H1 (cell line): ENCODE measurements at regions not wholly inside any gene's neighbourhood (a gene's known extent, or its start where the extent isn't known, plus 50 kb on each side); places are given as distances from the start of the nearest gene placed in this dataset.

ENCODE experiments used
- ATF2 ChIP-seq: IDR thresholded peaks from 2 replicates; pipeline ENCODE4 v1.6.1; 2012; ENCODE audit warnings: low read length, inconsistent platforms
- BACH1 ChIP-seq: IDR thresholded peaks from 2 replicates; pipeline ENCODE4 v1.6.1; 2012; ENCODE audit warnings: low read length, improper control_type of control experiment
- CBX5 ChIP-seq: fragments of 300-800, 300-1000 bp; sonication (generic); IDR thresholded peaks from 2 replicates; pipeline ENCODE4 v1.7.1; 2016; ENCODE audit warnings: antibody characterized with exemption, low read length, low read depth
- USF2 ChIP-seq: IDR thresholded peaks from 2 replicates; pipeline ENCODE4 v1.6.1; 2011; ENCODE audit warnings: low read length, improper control_type of control experiment

- TF ChIP-seq USF2 (no peak), BACH1 (no peak), ATF2 (no peak), CBX5 (no peak)
These were observed 475.2 kb upstream of the MARCKS start (continued) for GRCh38 chr6:113381959-113382358.
